OCI-LY1 (cell line): ENCODE measurements at regions not wholly inside any gene's neighbourhood (a gene's known extent, or its start where the extent isn't known, plus 50 kb on each side); places are given as distances from the start of the nearest gene placed in this dataset.

ENCODE experiments used
- H2AFZ ChIP-seq: fragments of 200-600 bp; sonication (generic), shearing (Covaris generic); 2 replicates; pipeline ENCODE4 v1.6.0; 2014; ENCODE audit warnings: antibody characterized with exemption, mild to moderate bottlenecking, low read length
- H3F3A ChIP-seq: fragments of 200-600 bp; sonication (generic), shearing (Covaris generic); 2 replicates; pipeline ENCODE4 v1.6.0; 2014; ENCODE audit warnings: mild to moderate bottlenecking, antibody characterized with exemption, low read length, moderate library complexity; ENCODE audit not compliant: insufficient read depth
- H3K27ac ChIP-seq: fragments of 200-600 bp; sonication (generic); 2 replicates; pipeline ENCODE4 v1.5.1; 2014; ENCODE audit warnings: low read length, mixed run types, mild to moderate bottlenecking, low read depth; ENCODE audit not compliant: poor library complexity, severe bottlenecking
- H3K27me3 ChIP-seq: fragments of 200-600 bp; sonication (generic); 2 replicates; pipeline ENCODE4 v1.6.0; 2014; ENCODE audit warnings: antibody characterized with exemption, mild to moderate bottlenecking, low read length, moderate library complexity; ENCODE audit not compliant: insufficient read depth
- H3K36me3 ChIP-seq: fragments of 200-600 bp; sonication (generic); 2 replicates; pipeline ENCODE4 v1.6.1; 2014; ENCODE audit warnings: mild to moderate bottlenecking, antibody characterized with exemption, low read length, moderate library complexity, mixed read lengths; ENCODE audit not compliant: insufficient read depth
- H3K4me1 ChIP-seq: fragments of 200-600 bp; sonication (generic); 2 replicates; pipeline ENCODE4 v1.5.1; 2014; ENCODE audit warnings: mild to moderate bottlenecking, low read length, moderate library complexity; ENCODE audit not compliant: insufficient read depth, severe bottlenecking
- H3K4me2 ChIP-seq: fragments of 200-600 bp; sonication (generic), shearing (Covaris generic); 2 replicates; pipeline ENCODE4 v1.6.1; 2014; ENCODE audit warnings: low read length
- H3K4me3 ChIP-seq: fragments of 200-600 bp; sonication (generic); 2 replicates; pipeline ENCODE4 v1.5.1; 2014; ENCODE audit warnings: low read length, low read depth, mild to moderate bottlenecking, mixed read lengths; ENCODE audit not compliant: poor library complexity, severe bottlenecking
- H3K79me2 ChIP-seq: fragments of 200-600 bp; shearing (Covaris generic); 2 replicates; pipeline ENCODE4 v1.6.1; 2016; ENCODE audit warnings: mixed run types, low read length, mixed read lengths; ENCODE audit not compliant: insufficient read depth
- H3K9ac ChIP-seq: fragments of 200-600 bp; sonication (generic), shearing (Covaris generic); 2 replicates; pipeline ENCODE4 v1.6.1; 2014; ENCODE audit warnings: mild to moderate bottlenecking, low read length, mixed read lengths
- H3K9me2 ChIP-seq: fragments of 200-600 bp; sonication (generic), shearing (Covaris generic); 2 replicates; pipeline ENCODE4 v1.6.1; 2014; ENCODE audit warnings: low read depth, mild to moderate bottlenecking, low read length, mixed read lengths
- H3K9me3 ChIP-seq: fragments of 200-600 bp; shearing (Covaris generic); 2 replicates; pipeline ENCODE4 v1.6.1; 2014; ENCODE audit warnings: low read length, mixed read lengths
- H4K20me1 ChIP-seq: fragments of 200-600 bp; sonication (generic), shearing (Covaris generic); 2 replicates; pipeline ENCODE4 v1.6.0; 2016; ENCODE audit warnings: mild to moderate bottlenecking, low read length; ENCODE audit not compliant: insufficient read depth
- EZH2 ChIP-seq: fragments of 200-600 bp; sonication (generic), shearing (Covaris generic); IDR thresholded peaks from 2 replicates; pipeline ENCODE4 v1.8.0; 2017; ENCODE audit warnings: borderline replicate concordance, mixed run types, mild to moderate bottlenecking, antibody characterized with exemption, low read length, moderate library complexity, mixed read lengths
- TF ChIP-seq, protein P1 (sequence below): fragments of 200-600 bp; sonication (generic), shearing (Covaris generic); IDR thresholded peaks from 2 replicates; pipeline ENCODE4 v1.5.1; 2017; ENCODE audit warnings: mild to moderate bottlenecking, antibody characterized with exemption, low read length, moderate library complexity, mixed read lengths

DNA sequence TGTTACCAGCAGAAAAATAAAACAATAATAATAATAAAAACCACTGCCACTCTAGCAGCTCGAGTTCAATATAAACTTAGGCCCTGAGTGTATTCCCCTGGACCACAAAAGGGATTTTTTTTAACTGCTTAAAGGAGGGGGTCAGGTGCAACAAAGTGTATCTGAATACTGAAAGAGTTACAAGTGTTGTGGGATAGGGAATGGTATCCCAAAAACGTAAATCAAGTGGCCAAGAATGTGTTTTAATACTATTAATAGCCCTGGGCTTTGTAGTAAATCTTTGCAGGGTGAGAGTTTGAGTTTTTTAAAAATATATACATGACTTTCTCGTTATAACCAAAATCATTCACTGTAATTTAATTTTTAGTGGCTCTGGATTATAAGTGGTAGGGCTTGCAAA is 860.1 kb upstream of the INTU start:
- no peaks in the 10 kb centered on the region for H3K9me2 ChIP-seq
- H3K4me3 ChIP-seq = no peak overlapping the region
- H3K4me2 ChIP-seq = no peak overlapping the region
- no peaks in the 10 kb centered on the region for H3K4me1 ChIP-seq
- no peaks in the 10 kb centered on the region for H3K79me2 ChIP-seq
- H3K27me3 ChIP-seq = no peaks in the 10 kb centered on the region
- H3K9me3 ChIP-seq = no peaks in the 10 kb centered on the region
- TF ChIP-seq EZH2 = no peak
- TF ChIP-seq, protein P1, sequence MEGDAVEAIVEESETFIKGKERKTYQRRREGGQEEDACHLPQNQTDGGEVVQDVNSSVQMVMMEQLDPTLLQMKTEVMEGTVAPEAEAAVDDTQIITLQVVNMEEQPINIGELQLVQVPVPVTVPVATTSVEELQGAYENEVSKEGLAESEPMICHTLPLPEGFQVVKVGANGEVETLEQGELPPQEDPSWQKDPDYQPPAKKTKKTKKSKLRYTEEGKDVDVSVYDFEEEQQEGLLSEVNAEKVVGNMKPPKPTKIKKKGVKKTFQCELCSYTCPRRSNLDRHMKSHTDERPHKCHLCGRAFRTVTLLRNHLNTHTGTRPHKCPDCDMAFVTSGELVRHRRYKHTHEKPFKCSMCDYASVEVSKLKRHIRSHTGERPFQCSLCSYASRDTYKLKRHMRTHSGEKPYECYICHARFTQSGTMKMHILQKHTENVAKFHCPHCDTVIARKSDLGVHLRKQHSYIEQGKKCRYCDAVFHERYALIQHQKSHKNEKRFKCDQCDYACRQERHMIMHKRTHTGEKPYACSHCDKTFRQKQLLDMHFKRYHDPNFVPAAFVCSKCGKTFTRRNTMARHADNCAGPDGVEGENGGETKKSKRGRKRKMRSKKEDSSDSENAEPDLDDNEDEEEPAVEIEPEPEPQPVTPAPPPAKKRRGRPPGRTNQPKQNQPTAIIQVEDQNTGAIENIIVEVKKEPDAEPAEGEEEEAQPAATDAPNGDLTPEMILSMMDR = no peak
- no peaks in the 10 kb centered on the region for H3F3A ChIP-seq
- H3K27ac ChIP-seq = no peak overlapping the region
- no peaks in the 10 kb centered on the region for H3K36me3 ChIP-seq
- H4K20me1 ChIP-seq = no peaks in the 10 kb centered on the region
- no peak overlapping the region for H2AFZ ChIP-seq
- no peak overlapping the region for H3K9ac ChIP-seq

DNA sequence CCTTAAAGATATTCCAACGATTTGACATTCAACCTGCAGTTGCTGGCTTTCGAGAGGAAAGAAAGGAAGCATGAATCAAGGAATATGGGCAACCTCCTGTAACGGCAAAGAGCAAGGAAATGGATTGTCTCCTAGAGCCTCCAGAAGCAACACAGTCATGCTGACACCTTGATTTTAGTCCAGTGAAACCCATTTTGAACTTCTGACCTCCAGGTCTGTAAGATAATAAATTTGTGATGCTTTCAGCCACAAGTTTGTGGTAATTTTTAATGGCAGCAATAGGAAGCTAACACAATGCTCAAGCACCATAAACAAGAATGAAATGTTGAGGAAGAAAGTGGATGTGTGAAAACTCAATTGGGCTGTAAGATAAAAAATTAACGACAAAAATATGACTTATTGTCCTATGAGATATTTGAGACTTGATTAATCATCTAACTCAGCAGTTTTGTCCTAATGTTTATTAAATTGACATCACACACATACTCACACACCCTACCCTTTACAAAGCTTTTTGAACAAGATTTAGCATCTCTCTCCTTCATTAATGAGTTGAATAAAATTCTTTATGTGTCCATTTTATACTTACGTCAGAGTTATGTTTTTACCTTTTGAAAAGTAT is 857.2 kb upstream of the INTU start:
- no peak overlapping the region for H2AFZ ChIP-seq
- TF ChIP-seq EZH2 = no peak
- TF ChIP-seq, protein P1 = no peak
- no peaks in the 10 kb centered on the region for H3K4me1 ChIP-seq
- H3K9me3 ChIP-seq = no peaks in the 10 kb centered on the region
- H3K79me2 ChIP-seq = no peaks in the 10 kb centered on the region
- H3K4me2 ChIP-seq = no peak overlapping the region
- no peaks in the 10 kb centered on the region for H3K27me3 ChIP-seq
- no peaks in the 10 kb centered on the region for H3K36me3 ChIP-seq
- H3K9ac ChIP-seq = no peak overlapping the region
- no peaks in the 10 kb centered on the region for H3F3A ChIP-seq
- H3K9me2 ChIP-seq = no peaks in the 10 kb centered on the region
- no peak overlapping the region for H3K27ac ChIP-seq
- H3K4me3 ChIP-seq = no peak overlapping the region
- no peaks in the 10 kb centered on the region for H4K20me1 ChIP-seq

DNA sequence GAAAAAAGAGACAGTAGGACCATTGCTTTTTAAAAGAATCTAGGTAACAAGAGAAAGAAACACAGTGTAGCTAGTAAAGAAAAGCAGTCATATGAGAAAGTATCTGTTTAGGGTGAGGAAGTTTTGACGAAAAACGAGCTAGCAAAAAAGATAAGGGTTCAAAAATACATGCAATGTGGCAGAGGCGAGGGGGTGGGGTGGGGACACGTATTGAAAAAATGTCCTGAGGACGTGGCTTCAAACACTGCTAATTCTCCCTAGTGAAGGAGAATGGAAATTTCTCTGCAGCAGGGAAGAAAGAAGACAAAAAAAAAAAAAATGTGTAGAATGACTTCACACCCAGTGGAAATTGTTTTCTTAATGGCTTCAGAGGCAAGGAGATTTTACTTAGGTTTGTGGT is 856.4 kb upstream of the INTU start:
- H3K4me2 ChIP-seq = no peak overlapping the region

More for the DNA sequence above, 856.4 kb upstream of the INTU start:
- Histone ChIP-seq H3F3A (no peaks in the 10 kb centered on the region), H3K9me2 (no peaks in the 10 kb centered on the region), H3K27me3 (no peaks in the 10 kb centered on the region), H3K9me3 (no peaks in the 10 kb centered on the region), H3K4me1 (no peaks in the 10 kb centered on the region), H4K20me1 (no peaks in the 10 kb centered on the region), H3K79me2 (no peaks in the 10 kb centered on the region), H3K9ac (no peak overlapping the region), H2AFZ (no peak overlapping the region), H3K27ac (no peak overlapping the region), H3K36me3 (no peaks in the 10 kb centered on the region), H3K4me3 (no peak overlapping the region)
- TF ChIP-seq EZH2 = no peak
- TF ChIP-seq, protein P1 = no peak
